DMS153 treated with DMSO at 0.1 percent for 48 hours (cell line): ENCODE measurements at regions not wholly inside any gene's neighbourhood (a gene's known extent, or its start where the extent isn't known, plus 50 kb on each side); places are given as distances from the start of the nearest gene placed in this dataset.

Source experiments
- DNase-seq: peaks from one replicate; lab custom pipeline; 2025; ENCODE audit not compliant: unreplicated experiment; lab: John Stamatoyannopoulos, UW

DNA sequence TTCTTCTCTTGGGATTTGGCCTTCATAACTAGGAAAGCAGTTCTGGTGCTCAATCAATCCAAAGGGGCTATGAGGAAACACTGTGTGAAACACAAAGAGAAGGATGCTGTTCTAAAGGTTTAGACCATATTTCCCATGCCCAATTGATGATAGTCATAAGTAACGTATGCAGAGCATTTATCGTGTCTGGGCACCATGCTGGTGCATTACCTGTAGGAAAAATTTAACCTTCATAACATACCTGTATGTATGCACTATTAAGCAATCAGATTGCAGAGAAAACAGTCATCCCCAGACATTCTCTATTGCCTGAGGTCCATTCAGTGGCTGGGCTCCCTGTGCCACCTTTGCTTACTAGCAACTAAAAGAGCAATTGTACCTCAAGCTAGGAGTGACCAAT is 381.4 kb downstream of the PLPP3 start:
- no peak for DNase-seq

DNA sequence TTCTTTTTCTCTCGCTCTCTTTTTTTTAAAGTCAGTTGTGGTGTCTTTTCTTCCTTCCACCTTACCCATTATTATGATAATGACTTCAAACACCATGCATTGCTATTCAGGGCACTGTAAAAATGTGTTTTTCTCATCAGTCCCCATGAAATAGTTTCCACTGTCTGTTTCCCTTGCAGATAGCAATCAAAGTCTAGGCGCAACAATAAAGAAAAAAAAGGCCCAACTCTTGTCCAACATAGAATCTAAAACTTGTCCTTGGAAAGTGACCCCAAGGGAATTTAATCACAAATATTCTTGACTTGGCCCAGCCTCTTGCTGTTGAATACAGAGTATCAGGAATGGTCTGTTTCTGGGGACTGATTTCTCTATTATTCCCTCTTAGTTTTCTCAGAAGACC is 382.5 kb downstream of the PLPP3 start:
- DNase-seq = no peak

DNA sequence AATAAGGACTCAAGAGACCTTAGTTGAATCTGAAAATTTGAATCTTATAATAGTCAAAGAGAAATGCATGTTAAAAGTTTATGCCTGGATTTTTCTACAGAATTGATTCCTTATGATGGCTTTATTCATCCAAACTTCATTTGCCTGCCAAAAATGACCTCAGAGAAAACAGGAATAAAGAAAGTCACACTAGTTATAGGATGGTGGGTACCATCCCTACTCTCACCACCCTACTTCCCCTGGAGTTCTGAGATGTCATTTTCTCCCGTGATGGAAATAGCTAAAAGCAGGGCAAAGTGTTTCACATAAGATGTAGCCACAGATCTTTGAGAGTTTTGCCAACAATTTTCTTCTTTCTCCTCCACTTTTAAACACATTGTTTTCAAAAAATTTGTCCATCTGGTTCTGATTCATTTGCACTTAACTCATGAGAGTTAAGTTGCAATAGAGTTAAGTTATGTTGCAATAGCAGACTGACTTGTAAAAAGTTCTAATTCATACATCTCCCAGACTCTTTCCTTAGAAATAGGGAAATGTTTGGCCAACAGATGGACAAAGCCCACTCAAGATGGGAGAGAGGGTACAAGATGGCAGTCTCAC is 384.6 kb downstream of the PLPP3 start:
- DNase-seq = no peak

DNA sequence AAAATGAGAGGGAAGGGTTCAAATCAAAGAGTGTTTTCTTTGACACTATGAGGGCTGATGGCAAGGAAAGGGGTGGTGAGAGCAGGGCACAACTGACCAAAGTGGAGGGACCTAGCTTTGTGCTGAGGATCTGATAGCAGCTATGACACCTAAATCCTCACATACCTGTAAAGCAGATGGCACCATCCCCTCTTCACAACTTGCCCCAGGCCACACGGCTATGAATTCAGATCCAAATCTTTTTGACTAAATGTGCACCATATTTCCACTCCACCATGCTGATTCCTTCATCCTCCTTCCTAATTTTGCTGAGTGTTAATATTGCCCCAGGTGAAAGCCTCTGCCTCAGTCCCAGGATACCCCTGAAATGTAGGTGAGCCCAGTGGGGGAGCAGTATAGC is 385.7 kb downstream of the PLPP3 start:
- no peak for DNase-seq

DNA sequence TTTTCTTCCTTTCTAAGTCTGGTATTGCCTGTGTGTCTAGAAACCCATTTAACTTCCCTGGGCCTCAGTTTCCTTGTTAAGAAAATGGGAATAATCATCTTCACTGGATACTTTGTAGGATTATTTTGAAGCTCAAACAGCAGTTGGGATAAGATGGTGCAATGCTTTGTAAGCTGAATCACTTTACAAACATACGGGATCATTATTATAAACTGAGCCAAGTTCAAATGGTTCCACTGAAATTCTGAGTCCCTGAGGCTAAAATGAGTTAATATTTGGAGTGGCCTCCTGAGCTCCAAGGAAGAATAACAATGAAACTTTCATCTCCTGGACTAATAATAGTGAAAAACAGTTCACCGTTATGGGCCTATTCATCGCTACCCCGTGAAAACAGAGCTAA is 388.0 kb downstream of the PLPP3 start:
- DNase-seq = no peak

DNA sequence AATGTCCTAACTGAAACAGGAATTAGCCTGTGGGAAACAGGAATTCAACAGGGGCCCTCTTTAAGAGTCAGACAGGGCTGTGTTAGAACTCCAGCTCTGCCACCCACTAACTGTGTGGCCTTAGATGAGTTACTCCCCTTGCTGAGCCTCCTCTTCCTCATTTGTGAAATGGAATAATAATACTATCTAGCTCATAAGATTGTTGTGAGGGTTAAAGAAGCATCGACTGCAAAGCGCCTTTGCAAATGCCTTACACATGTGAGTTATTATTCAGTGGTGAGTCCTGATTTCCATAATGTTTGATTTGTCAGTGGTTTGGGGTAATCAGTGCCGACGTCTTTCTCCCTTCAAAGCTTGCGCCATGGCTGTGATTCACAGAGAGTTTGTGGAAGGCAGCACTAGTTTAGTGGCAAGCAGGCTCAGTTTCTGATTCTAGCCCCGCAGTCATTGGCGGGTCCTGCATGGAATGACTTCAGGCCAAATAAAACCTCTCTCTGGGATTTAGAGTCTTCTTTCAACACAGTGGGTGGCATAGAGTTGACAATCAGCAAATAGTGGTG is 388.5 kb downstream of the PLPP3 start:
- no peak for DNase-seq

DNA sequence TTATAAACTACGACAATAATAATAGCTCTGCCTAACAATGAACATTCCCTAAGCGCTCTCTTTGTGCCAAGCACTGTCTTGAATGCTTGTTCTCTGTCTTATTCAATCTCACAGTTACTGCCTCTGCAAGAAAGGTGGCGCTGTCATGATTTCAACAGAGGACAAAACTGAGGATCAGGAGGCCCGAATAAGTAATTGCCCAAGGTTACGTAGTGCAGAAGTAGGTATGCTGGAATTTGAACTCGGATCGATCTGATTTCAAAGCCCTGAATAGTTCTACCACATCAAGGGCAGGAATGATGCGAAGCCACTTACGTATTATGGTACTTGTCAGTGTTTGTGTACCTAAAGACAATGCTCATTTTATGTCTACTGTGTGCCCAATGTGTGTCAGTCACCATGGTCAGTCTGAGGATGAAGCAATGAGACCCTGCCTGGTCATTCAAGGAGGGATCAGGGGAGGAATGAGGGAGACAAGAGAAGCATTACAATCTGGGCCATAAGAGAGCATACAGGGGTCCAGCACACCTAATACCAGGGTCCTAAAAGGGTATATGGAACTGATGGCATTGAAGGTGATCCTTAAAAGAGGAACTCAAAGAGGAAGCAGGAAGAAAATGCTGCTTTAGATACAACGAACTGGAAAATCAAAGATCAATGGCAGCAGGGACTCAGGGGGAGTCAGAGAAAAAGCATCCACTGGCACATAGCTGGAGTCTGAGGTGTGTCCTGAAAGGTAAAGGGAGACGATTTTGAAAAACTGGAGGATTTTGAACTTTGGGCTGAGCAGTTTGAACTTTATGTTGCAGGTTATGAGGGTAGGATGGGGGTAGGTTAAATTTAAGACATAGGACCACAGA is 389.2 kb downstream of the PLPP3 start:
- DNase-seq = no peak

DNA sequence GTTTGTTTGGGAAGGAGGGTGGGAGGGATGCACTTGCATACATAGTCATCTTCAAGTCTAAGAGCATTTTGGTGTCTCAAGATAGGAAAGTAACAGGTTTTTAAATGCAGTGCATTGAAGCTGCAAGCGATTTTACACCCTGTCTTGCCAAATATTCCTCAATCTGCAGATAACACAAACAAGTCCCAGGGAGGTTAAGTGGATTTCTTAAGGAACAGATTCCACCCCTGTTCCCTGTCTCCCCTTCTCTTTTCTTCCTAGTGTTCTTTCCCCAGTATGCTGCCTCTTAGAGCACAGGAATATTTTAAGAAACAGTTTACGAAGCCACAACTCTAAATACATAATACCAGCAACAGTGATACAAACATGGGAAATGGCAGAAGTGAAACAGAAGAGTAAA is 389.9 kb downstream of the PLPP3 start:
- DNase-seq = no peak

DNA sequence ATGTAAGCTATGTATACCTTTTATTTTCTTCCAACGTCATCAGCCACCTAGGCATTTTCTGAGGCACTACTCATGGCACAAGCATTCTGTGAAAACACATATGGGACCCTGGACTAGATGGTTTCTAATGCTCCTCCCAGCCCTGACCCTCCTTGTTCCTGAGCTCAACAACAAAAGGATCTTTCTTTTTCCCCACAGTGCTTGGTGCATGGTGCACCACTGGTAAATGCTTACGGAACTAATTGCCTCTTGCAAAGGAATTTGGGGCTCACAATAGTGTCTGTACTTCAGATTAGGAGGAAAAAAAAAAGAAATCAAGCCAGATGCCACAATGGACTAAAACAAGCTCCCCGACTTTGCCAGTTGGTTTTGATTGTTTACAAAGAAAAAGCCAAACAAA is 390.5 kb downstream of the PLPP3 start:
- no peak for DNase-seq

DNA sequence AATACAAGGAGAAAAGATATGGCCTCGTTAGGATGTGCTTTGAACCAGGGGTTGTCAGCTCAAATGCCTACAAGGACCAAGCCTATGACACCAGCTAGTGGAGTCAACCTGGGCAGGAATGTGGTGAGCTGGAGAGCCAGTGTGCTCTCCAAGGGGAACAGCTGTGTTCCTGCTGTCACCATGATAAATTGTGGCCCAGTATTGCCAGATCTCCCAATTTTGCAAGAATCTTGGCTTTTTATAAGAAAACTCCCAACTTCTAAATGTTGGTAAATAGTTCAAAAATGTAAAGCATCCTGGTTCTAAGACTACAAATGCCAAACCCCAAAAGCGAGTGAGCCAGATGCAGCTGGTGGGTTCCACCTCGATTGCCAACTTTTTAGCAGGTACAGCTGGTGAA is 391.1 kb downstream of the PLPP3 start:
- no peak for DNase-seq

DNA sequence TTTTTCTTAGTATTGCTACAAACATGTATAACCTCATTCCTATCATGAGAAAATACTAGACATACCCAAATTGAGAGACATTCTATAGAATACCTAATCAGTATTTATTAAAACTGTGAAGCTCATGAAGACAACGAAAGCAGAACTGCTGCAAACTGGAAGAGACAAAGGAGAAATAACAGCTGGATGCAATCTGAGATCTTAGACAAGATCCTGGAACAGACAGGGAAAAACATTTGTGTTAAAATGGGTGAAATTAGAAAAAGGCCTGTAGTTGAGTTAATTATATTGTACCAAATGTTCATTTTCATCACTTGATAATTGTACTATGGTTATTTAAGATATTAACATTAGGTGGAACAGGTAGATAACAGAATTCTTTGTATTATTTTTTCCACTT is 392.0 kb downstream of the PLPP3 start:
- DNase-seq = no peak

DNA sequence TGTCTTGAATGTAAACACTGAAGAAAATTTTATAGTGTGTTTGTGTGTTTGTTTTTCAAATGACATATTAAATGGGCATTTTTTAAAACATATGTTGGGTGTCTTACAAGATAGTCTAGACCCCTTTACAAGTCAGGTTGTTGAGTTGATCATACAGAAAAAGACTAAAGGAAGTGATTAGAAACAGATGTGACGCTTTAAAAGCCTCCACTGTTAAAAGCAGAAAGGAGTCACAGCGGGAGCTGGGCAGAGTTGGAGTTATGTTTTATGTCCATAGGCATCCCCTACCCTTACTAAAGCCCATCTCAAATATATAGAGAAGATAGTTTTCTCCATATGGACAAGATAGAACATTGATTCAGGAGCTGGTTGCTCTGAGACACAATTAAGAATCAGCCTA is 393.9 kb downstream of the PLPP3 start:
- no peak for DNase-seq

DNA sequence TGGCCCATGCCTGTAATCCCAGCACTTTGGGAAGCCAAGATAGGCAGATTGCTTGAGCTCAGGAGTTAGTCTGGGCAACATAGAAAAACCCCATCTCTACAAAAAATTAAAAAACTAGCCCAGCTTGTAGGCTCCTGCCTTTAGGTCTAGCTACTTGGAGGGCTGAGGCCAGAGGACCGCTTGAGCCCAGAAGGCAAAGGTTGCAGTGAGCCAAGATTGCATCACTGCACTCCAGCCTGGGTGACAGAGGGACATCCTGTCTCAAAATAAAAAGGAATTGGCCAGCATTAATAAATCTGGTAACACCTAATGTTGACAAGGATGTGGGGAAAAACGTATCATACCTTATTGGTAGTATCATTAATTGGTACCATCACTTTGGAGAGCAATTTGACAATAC is 396.2 kb downstream of the PLPP3 start:
- DNase-seq = no peak

DNA sequence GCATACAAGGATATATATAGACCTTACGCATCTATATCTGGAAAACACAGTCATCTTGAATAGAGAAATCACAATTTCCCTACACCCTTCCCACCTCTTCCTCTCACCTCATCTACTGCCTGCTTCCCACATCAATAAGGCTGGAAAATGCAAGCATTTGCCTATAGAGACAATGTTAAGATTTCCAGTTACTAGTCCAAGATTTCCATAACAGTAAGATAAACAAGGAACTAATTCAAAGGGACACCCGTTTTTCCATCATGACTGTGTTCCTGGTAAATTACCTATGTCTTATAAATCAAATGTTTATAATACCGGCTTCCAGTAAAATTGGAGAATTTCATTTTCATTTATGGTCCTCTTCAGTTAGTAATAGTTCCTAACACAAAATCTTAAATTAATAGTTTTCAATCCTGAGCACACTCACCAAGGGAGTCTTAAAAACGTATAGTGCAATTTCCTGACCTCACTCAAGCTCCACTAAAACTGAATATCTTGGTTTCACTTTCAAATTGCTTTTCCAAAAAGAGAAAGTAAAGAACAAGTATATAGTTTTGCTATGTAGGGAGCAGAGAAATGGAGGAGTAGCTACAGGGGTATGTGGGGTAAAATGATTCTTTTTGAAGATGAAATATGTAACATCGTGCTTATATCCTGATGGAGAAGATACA is 398.7 kb downstream of the PLPP3 start:
- DNase-seq = no peak

DNA sequence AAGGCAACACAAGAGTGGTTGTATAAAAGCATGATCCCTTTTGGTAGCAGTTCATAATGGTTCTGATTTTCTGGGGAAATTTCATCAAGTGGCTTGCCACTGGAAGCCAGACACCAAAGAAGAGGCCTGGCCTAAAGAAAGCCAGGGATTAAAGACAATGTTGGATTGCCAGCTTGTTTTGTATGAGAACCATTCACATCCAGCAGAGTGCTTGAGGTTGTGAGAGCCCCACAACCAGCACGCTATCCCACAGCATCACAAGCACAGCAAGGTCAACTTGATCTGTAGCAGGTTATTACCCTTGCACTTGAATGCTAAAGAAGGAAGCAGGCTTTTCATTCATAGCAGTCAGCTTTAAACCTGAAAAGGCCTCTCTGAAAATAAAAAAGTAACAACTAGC is 399.8 kb downstream of the PLPP3 start:
- no peak for DNase-seq

DNA sequence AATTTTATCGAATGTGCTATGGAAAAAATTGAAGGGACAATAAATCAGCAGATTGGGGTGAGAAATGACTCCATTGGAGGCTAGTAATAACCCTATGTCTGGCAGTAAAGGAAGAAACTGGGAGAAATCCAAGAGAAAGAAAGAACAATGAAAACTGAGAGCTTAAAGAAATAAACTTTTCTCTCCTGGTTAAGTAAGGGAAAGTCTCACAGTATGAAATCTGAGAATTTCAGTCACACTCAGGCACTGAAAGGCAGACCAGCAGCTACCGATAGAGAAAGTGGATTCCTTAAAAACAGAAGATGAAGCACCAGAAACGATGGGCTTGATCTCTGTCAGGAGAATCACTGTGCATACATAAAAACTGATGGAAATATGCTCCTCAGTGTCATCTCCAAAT is 404.2 kb downstream of the PLPP3 start:
- no peak for DNase-seq

DNA sequence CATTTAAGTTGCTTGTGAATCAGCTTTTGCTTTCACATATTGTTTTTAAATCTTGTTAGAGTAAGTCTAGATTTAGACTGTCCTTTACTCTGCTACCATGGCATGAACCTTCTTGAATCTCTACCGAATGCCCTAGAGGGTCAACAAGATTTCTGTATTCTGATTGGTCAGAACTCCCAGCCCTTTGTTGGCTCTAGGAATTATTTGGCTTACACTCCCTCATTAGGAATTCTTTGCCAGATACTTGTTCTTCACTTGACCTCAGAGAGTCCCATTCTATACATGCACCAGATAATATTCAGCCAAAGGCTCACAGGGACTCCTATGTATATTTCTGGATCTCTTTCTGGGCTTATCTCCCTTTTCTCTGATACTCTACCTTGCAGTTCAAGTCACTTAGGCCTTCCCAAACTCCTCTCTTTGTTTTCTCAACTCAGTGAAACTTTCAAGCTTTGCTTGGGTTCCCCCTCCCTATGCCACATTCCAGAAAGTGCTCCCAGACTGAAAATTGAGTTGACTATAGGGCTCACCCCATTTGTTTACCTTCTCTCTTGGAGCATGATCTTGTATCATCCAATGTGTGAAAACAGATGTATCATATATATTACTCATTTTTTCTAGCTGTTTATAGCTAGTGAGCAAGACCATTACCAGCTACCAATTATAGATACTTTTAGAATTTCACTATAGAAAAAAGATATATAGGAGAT is 405.0 kb downstream of the PLPP3 start:
- no peak for DNase-seq

DNA sequence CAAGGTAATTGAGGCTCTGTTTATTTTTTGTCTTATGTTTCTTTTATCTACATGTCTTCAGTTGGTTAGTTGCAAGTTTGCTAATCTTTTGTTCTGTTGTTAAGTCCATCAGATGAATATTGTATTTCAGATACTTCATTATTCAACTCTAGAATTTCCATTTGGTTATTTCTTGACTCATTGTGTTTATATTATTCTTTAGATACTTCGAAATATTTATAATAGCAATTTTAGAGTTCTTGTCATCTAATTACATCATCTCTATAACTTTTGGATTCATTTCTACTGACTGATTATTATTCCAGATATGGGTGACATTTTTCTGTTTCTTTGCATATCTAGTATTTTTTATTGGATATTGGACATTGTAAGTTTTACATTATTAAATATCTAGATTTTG is 405.6 kb downstream of the PLPP3 start:
- no peak for DNase-seq

DNA sequence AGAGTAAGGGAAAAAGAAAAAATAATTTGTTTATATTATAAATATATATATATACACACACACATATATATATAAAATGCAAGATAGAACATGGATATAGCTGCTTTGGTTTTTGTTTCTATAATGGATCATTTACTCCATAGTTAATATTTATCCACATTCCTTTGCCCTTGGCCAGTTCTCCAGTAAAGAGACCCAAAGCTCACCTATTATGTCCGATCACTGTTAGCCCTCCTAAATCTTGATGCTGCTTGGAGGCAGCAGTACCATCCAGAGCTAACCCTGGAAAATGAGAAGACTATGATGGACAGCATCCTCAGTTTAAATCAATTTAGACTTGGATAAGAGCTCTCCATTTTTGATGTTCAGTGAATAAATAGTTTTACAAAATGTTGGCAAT is 407.7 kb downstream of the PLPP3 start:
- DNase-seq = no peak

DNA sequence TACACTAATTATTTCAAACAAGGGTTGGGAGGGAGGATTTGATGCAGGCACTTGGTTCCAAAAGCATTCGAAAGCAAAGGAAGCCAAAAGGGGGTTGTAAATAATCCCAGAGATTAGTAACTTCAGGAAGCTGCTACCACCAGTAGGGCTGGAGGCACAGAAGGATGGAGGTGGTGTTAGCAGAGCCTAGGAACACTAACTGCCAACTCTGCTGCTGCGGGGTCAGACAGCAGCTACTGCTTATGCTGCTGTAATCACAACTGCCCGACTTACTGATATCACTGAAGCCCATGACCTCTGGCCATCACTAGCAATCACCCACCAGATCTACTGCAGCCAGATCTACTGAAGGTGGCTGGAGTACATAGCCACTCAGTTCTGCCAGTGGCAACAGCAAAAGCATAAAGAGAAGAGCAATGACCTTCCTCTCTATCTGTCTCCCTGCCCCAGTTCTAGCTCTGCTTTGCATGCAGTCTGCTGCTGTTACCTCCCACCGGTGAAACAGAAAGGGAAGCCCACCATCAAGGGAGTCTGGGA is 408.5 kb downstream of the PLPP3 start:
- DNase-seq = no peak

DNA sequence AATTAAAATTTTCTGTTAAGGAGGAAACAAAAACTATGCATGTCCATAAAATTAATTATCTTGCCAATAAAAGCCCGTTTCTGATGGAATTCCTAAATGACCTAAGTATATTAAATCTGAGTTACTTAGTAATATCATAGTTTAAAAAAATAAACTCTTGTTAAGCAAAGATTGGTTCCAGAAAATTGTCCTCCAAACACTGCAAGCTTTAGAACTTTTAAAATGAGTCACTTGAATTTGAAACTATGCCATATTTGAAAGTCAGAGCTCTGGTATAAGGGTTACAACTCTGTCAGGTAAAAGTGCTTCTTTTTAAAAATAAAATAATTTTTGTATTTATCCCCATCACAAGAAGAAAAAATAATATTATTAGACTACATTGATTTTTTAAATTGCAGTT is 409.5 kb downstream of the PLPP3 start:
- no peak for DNase-seq
